Hematopoietic multipotent progenitor cell treated with erythropoietin and hydrocortisone succinate and interleukin-3 and kit ligand, for 8 days (in vitro differentiated cells): ENCODE measurements at regions not wholly inside any gene's neighbourhood (a gene's known extent, or its start where the extent isn't known, plus 50 kb on each side); places are given as distances from the start of the nearest gene placed in this dataset.
A peak's percentile ranks its signal among the peaks of the same experiment; 100 is the strongest.

Experiments
- DNase-seq: peaks from one replicate; pipeline ENCODE4 v3.0.0-alpha.2; 2015

DNA sequence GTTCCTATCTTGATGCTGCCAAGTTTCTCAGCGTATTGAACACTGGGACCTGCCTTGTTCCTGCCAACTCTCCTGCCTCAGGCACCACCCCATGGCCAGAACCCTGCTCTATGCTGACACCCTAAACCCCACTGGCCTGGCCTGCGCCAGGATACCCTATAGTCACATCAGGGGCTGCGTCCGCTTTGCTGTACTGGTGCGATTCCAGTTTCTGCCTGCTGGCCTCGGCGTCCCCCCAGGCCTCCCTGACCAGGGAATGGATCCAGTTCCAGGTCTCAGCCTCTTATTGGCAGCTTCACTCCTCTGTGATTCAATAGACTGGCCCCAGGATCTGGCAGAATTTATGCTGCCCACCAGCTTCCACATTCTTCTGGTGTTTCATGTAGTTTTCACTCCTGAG lies 55.0 kb downstream of the GPR6 start:
- no peak for DNase-seq

DNA sequence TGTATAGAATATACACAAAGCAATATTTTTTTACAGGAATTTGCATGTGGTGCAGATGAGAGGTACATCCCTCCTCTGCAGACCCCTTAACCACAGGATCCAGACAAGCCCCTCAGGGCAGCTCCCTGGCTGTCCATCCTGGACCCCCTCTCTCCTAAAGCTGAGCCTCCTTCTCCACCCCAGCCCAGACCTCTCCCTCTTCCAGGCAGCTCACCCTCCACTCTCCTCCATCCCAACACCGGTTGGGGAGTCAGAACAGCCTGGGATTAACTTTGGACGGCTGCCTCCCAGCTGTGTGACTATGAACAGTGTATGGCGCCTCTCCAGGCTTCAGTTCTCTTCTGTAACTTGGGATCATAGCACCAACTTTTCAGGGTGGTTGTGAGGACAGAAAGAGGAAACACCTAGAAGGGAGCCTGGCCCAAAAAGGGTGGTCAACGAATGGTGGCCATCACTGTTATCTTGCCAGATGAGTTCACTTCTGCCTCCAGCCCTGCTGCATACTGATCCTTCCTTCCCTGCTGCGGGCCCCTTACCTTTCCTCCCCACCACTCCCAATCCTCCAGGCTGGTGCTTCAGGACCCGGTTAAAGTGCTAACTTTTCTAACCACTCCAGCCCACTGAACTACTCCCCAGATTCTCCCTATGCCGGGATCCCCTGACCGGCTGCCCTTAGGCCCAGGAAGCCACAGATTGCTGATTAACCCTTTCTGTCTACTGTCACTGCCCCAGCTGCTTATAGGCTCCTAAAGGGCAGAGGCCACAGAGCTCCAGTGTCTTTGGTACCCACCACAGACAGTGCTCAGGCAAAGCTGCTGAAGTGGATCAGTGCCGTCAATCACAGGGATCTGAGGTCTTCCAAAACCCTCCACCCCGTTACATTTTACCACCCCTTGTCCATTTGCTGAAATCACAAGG lies 55.9 kb downstream of the GPR6 start:
- DNase-seq, result no peak

DNA sequence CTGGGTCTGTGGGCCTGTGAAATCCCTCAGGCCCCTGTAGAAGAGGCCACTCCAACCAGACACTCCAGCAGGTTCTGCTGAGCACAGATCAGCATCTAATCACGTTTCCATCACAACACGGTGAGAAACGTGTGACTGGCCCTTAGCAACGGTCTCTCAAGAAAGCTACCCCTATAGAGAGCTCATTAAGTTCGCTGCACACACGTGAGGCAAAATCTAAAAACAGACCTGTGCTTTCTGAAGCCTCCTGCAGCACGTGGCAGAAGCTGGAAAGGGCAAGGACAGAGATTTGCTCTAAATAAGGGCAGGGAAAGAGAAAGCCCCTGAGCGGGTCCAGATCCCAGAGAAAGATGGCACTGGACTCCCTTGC lies 56.5 kb downstream of the GPR6 start:
- DNase-seq, result no peak

DNA sequence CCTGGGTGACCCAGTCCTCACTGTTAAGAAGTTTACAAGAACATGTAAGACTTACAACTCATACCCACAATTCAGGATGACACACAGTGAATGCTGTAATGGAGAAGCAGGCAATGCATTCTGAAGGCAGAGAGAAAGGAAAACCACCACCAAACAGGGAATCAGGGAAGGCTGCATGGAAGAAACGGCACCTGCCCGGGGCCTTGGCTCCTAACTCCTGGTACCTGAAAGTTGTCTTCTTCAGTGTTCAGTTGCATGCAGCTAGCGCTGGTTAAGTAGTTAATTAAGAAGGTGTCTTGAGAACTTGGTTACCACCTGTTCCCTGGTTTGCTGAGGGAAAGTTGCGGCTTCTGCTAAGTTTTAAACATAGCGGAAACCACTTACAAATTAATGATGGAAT lies 57.2 kb downstream of the GPR6 start:
- no peak for DNase-seq

DNA sequence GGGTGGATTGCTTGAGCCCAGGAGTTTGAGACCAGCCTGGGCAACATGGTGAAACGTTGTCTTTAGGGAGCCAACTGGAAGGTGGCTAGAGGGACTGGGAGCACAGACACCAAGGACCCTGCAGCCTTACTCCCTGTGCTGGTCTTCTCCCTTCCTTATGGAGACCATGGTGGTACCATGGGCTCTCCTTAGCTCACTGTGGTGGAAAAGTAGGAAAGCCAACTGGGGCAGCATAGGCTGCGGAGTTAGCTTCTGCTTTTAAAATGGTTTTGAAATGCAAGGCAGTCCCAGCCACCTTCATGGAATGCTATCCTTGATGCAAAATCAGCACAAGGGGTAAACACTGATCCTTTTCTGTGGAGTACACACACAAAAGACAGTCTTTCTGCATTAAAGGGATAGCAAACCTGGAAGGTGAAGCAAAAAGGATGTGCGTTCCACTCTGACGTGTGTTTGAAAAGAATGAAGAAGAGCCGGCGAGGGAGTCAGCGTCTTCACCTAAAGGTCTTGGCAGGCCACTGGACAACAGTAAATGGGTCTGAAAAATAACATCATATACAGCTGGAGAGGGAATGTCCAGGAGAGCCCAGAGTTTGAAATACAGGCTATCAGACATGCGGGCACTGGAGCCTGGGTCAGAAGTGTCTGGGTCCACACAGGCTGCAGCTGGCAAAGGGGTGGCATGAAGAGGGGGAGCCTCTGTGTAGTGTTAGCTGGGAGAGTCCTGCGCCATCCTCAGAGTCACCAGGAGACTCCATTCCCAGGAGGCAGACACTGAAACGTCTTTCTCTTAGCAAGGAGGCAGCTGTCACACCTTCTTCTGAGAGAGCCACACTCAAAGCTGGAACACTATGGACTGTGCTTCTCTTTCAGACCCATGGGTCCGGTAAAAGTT lies 58.5 kb downstream of the GPR6 start:
- DNase-seq, result no peak

DNA sequence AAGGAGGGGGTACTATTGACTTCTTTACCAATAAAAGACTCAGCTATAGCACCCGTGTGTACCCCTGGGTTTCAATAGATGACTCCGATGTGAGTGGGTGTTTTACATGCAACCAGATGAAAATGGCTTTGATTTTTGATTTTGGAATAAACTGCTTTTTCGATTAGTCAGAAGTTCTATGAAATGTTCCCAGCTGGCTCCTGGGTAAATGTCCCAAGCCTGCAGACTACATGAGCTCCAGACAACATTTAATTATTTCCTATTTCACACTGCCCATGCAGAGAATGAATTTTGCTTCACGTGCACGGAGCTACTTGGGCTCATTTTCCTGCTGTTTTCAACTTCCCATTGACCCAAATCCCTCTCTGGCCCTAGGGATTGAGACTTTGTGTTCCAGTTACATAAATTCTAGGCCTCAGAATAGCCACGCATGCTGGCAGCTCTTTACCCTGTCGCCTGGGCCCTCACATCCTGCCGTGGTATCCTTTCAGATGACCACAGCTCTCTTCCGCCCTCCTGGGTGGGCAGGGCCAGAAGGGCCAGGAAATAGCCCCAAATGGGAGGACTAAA lies 59.7 kb downstream of the GPR6 start:
- DNase-seq, result no peak

DNA sequence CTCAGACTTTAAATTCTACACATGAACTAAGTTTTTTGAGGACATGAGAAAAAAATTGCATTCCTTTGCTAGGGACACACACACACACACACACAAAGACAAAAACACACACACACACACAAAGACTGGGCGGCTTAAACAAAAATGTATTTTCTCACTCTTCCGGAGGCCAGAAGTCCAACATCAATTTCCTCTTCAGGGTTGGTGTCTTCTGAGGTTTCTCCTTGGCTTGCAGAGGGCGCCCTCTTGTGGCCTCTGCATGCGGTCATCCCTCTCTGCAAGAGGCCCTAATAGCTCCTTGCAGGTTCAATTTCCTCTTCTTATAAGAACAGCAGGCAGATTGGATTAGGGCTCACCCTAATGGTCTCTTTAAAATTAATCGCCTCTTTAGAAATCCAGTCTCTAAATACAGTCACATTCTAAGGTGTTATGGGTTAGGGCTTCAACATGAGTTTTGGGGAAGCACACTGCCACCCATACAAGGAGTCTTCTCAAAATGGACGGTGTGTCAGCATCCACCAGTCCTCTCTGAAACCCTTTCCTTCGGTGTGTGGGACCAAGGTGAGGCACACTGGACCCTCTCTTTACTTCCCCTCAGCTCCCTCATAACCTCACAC lies 61.4 kb downstream of the GPR6 start:
- DNase-seq, result peak; percentile 92

DNA sequence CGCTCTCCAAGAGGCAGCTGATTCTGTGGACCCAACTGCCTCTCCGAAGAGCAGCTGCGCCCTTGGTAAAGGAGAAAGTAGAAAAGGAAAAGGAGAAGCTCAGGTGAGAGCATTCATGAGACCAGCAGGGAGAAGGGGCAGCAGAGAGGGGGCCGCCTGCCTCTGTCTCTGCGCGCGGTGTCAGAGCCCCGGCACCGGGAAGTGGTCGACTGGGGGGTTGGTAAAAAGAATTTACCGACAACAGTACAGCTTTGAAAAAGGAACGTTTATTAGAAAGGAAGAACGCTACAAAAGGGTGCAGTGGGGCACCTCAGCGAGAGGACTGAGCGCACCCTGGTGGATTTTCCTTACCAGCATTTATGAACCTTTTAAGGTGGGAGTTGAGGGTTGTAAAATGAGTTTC lies 61.9 kb downstream of the GPR6 start:
- DNase-seq, result peak; percentile 70

DNA sequence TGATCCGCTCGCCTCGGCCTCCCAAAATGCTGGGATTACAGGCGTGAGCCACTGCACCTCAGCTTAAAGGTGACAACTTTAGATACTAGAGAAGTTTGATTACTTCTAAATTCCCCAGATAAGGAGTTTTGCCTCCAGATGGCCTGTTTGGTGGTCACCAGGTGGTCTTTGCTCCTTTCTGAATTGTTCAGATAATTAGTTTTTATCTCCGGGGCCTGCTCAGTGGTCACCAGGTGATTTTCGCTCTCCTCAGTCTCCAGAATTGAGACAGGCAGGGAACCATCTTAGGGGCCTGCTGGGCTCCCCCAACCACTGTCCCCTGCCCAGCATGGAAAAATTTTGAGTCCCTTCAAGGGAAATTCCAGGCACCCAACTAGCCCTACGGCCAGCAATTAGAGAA lies 62.6 kb downstream of the GPR6 start:
- no peak for DNase-seq

DNA sequence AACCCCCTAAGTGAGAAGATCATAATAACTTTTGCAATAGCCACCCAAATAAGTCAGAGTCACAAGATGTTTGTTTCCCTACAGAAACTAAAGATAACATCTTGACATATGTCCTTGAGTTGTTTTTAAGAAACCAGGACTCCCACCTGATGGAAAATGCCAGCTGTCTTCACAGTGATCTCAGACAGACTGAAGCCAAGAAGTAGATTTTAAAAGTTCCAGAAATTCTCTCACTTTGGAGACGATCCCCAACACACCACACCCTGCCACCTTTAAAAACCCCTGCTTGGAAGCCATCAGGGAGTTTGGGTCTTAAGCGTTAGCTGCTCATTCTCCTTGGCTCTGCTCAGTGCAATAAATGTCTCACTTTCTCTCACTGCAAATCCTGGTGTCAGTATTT lies 63.0 kb downstream of the GPR6 start:
- no peak for DNase-seq

DNA sequence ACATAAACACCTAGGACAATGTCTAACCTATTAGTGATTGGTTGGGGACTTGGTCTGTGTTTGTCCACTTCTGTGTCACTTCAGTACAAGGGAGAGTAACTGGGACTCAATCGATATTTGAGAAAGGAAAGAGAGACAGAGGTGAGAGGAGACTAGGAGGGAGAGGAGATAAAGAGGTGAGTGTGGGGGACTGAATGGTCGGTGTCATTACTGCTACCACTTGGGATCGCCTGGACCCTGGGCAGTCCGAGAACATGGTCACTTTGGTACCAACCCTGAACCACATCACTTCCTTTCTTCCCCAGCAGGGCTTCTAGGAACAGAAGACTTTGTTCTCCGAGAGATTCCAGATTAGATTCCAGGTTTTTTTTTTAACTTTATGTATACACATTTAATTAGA lies 63.7 kb downstream of the GPR6 start:
- DNase-seq, result no peak

DNA sequence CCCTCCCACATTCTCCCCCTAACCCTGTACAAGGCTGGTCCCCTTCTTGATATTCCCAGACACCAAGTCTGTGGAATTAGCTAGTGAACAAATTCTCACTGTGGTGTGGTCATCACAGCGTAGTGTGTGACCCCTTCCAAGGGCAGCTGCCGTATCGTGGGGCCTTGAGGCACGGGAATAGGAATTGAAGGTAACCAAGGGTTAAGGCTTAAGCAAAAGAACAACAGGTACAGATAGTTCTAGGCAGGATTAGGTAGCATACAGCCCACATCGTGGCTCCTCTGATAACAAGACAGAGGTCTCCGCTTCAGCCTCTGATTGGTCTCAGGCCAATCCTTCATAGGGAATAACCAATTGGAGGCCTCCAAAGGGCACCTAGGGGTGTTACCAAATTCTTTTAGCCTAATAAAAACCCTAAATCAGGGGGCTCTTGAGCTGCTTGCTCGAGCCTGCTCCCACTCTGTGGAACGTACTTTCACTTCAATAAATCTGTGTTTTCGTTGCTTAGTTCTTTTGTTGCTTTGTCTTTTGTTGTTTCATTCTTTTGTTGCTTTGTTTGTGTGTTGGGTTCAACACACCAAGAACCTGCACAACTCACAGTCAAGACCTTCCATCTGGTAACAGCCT lies 64.7 kb downstream of the GPR6 start:
- DNase-seq, result no peak

DNA sequence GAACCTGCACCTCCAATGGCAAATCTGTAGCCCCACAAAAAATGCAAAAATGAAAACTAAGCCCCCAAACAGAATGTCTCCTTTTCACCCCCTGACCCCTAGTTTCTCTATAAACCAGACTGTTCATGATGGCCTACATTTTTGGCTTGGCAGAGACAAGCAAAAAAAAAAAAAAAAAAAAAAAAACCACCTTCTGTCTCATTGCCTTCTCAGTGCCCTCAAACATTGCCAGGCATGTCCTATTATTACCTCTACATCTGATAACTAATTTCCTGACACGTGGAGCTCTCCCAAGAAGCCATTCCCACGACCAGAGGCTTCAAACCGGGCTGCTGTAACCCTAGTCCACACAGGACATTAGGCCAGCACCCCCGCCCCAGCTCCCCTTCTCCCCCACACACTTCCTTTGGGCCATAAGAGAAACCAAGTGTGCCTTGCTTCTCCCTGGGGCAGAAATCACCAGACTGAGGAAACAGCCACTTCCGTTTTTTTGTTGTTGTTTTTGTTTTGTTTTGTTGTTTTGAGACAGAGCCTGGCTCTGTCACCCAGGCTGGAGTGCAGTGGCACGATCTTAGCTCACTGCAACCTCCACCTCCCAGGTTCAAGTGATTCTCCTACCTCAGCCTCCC lies 65.4 kb downstream of the GPR6 start:
- no peak for DNase-seq

DNA sequence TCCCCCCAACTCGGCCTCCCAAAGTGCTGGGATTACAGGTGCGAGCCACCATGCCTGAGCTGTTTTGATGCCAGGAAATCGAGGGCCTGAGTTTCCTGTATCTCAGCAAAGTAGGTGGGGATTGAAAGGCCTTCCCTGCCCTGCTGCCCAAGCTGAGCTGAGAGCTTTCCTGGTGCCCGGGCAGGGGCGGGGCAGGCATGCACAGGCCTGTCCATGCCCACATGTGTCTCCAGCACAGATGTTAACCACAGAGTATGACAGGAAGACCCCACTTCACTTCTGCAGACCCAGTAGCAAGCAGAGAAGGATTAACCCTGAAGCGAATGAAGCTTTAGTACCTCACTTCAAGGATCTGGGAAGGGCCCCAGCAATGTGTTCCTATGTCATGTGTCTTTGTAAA lies 66.0 kb downstream of the GPR6 start:
- DNase-seq, result no peak

DNA sequence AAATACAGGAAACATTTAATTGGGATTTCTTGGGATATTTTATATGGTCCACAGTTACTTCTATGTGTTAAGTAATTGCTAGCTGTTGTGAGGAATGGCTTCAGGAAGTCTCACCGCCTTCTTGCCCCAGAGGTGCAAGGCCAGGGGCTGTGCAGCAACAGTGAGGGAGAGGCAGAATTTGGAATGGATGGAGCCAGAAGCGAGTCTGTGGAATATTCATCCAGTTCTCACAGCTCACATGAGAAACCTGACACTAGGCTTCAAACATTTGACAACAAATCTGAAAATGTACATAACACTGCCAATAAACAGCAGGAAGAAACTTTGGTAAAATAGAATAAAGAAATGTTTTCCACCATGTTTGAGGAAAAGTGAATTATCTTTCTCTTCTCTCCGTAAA lies 66.5 kb downstream of the GPR6 start:
- no peak for DNase-seq

DNA sequence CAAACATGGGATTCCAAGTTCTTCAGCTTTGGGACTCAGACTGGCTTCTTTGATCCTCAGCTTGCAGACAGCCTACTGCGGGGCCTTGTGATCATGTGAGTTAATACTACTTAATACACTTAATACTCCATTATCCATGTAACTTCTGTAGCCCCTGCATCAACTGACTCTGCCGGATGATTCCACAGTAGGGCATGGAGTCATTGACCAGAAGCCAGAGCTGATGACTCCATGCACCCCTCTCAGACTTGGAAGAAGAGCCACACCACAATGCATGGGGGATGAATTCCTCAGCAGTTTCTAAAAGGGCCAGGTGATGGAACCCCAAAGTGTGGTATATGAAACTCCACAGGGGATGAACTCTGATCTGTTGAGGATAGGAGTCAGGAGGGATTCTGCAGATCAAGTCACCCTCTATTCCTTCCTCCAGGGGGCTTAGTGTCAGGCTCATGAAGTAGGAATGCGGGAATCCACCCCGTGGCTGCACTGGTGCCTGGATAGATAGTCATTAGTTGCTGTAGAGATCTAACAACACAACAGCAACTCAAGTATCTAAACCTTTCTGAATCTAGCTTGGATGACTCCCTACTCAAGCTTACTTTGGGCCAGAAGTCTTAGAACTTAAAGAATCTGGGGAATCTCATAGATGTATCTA lies 70.2 kb downstream of the GPR6 start:
- DNase-seq, result no peak

DNA sequence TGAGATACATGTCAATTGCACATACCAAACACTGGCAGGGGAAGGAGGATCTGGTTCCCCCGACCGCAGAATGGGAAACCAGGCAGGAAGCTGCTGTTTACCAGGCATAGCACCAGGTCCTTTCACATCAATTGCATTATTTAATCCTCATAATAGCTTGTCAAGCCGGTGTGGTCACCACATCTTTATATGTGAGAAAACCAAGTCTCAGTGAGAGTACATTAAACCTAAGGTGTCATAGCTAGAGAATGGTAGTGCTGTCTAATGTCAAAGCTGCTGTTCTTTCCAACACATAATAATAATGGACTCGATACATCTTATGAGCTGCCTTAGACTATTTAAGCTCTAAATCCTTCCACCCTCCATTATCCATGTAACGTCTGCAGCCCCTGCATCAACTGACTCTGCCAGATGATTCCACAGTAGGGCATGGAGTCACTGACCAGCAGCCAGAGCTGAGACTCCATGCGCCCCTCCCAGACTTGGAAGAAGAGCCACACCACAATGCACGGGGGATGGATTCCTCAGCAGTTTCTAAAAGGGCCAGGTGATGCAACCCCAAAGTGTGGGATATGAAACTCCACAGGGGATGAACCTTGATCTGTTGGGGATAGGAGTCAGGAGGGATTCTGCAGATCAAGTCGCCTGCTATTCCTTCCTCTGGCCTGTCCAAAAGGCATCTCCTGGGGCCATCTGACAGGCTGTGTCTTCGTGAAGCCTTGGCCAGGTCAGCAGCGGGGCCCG lies 71.8 kb downstream of the GPR6 start:
- no peak for DNase-seq
